ENCODE measurements at regions not wholly inside any gene's neighbourhood (a gene's known extent, or its start where the extent isn't known, plus 50 kb on each side); places are given as distances from the start of the nearest gene placed in this dataset.

- ATAC-seq (ENCODE audit: low read depth) (no peak), DNase-seq (no peak)
- in situ Hi-C loops (cut with MboI; ENCODE audit: low sequenced_read_pairs) (no loop called here), intact Hi-C loops (cut with micrococcal nuclease) (no loop called here), dilution Hi-C loops (cut with HindIII; ENCODE audit: low sequenced_read_pairs, unreplicated experiment) (no loop called here)
- Histone ChIP-seq H3K4me3 (ENCODE audit: insufficient read depth, low read depth, low read length) (no peak overlapping the region), H3K18ac (ENCODE audit: low read depth, low read length) (no peak overlapping the region), H2BK20ac (ENCODE audit: low read depth, low read length) (no peak overlapping the region), H2AFZ (replicated peaks; ENCODE audit: low read length, poor library complexity) (no peak overlapping the region), H3K56ac (ENCODE audit: extremely low read depth, insufficient read depth, low read length) (no peak overlapping the region), H2AK5ac (ENCODE audit: low read depth, low read length) (0 out of 2 replicates have a peak overlapping the region, but pooled peaks have one; percentile 22), H3K23ac (ENCODE audit: low read depth, low read length) (no peak overlapping the region), H3K4ac (ENCODE audit: low read depth, low read length) (no peak overlapping the region), H4K5ac (ENCODE audit: low read depth, low read length) (no peak overlapping the region), H3K9ac (ENCODE audit: low read depth, low read length) (no peak overlapping the region), H3K4me2 (ENCODE audit: low read depth, low read length) (no peak overlapping the region), H2BK120ac (ENCODE audit: low read depth, low read length) (no peak overlapping the region), H4K8ac (ENCODE audit: low read depth in 2 of 2, low read length in 2 of 2) (no peak overlapping the region), H3K36me3 (ENCODE audit: control insufficient read depth, insufficient read depth, low read length) (no peaks in the 10 kb centered on the region), H3K14ac (replicated peaks; ENCODE audit: low read depth, low read length) (no peak overlapping the region), H2BK15ac (ENCODE audit: low read depth, low read length) (no peak overlapping the region), H3K4me1 (ENCODE audit: control insufficient read depth, insufficient read depth, low read length) (peaks cover 17% of the 10 kb centered on the region), H3K9me1 (ENCODE audit: insufficient read depth, low read length) (0 out of 2 replicates have a peak, but pooled peaks cover 4% of the 10 kb centered on the region), H3K79me1 (ENCODE audit: low read depth in 1 of 2, low read length in 2 of 2) (no peaks in the 10 kb centered on the region), H2BK5ac (ENCODE audit: low read depth, low read length, poor library complexity, severe bottlenecking) (no peak overlapping the region), H2AK9ac (replicated peaks; ENCODE audit: low read depth, low read length, poor library complexity) (peak overlapping the region; percentile 28), H3K27ac (ENCODE audit: insufficient read depth, low read length) (no peak overlapping the region), H3K27me3 (ENCODE audit: control insufficient read depth, insufficient read depth, low read length) (no peaks in the 10 kb centered on the region), H4K20me1 (ENCODE audit: insufficient read depth, low read length) (no peaks in the 10 kb centered on the region), H3K9me3 (ENCODE audit: control insufficient read depth, insufficient read depth, low read length) (peaks cover 3% of the 10 kb centered on the region; the same call in 1 of the 2 replicates), H4K91ac (ENCODE audit: insufficient read depth, low read depth, low read length) (no peak overlapping the region)
- ChIA-PET POLR2A (ENCODE audit: unreplicated experiment) (no interaction called here), CTCF (interaction anchor here (0.6 kb wide), 1 partner anchor 27 kb away, joined by 4 read pairs; no protein-coding TSS in a partner anchor)
- WGBS, 2 experiments (ENCODE audit: extremely low coverage in 2 of 2, insufficient read length in 1 of 2), result 87% methylated on average over 4 of the region's 9 CpGs; no CpG with 5 or more reads in 1 of the 2 experiments
- TF ChIP-seq BHLHE40 (IDR thresholded peaks at IDR 0.05; ENCODE audit: low read depth, low read length), result no peak
- no peak for TF ChIP-seq SMC3 (IDR thresholded peaks at IDR 0.05; ENCODE audit: low read depth, low read length)
- no peak for TF ChIP-seq MXI1 (IDR thresholded peaks at IDR 0.05; ENCODE audit: borderline replicate concordance, low read depth, low read length)
- no peak for TF ChIP-seq CHD1 (IDR thresholded peaks at IDR 0.05; ENCODE audit: low read depth, low read length)
- no peak for TF ChIP-seq RCOR1 (IDR thresholded peaks at IDR 0.05; ENCODE audit: insufficient replicate concordance, low read length)
- no peak for TF ChIP-seq NFE2L2 (IDR thresholded peaks at IDR 0.05; ENCODE audit: low read depth, low read length)
- TF ChIP-seq, protein P1, sequence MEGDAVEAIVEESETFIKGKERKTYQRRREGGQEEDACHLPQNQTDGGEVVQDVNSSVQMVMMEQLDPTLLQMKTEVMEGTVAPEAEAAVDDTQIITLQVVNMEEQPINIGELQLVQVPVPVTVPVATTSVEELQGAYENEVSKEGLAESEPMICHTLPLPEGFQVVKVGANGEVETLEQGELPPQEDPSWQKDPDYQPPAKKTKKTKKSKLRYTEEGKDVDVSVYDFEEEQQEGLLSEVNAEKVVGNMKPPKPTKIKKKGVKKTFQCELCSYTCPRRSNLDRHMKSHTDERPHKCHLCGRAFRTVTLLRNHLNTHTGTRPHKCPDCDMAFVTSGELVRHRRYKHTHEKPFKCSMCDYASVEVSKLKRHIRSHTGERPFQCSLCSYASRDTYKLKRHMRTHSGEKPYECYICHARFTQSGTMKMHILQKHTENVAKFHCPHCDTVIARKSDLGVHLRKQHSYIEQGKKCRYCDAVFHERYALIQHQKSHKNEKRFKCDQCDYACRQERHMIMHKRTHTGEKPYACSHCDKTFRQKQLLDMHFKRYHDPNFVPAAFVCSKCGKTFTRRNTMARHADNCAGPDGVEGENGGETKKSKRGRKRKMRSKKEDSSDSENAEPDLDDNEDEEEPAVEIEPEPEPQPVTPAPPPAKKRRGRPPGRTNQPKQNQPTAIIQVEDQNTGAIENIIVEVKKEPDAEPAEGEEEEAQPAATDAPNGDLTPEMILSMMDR (conservative IDR thresholded peaks at IDR 0.05; ENCODE audit: low read depth, low read length), result no peak
- TF ChIP-seq POLR2A (IDR thresholded peaks at IDR 0.05; ENCODE audit: low read depth, low read length), result no peak
- TF ChIP-seq CEBPB (IDR thresholded peaks at IDR 0.05; ENCODE audit: low read depth, low read length), result no peak
- no peak for TF ChIP-seq MAFK (IDR thresholded peaks at IDR 0.05; ENCODE audit: low read depth, low read length)
- no peak for TF ChIP-seq RFX5 (IDR thresholded peaks at IDR 0.05; ENCODE audit: low read depth, low read length)
- TF ChIP-seq RAD21 (IDR thresholded peaks at IDR 0.05; ENCODE audit: low read length), result no peak
- no peak for TF ChIP-seq USF2 (IDR thresholded peaks at IDR 0.05; ENCODE audit: low read depth, low read length)
- TF ChIP-seq MAZ (IDR thresholded peaks at IDR 0.05; ENCODE audit: borderline replicate concordance, low read depth, low read length), result no peak
- TF ChIP-seq ELK1 (IDR thresholded peaks at IDR 0.05; ENCODE audit: borderline replicate concordance, low read depth, low read length), result no peak
- no peak for TF ChIP-seq FOS (IDR thresholded peaks at IDR 0.05; ENCODE audit: low read depth, low read length)
- no TSS peak for BruUV-seq (replicated peaks)
Measured at GRCh38 chr22:35479359-35479758, 61.3 kb upstream of the RASD2 start.

All from IMR-90 (cell line).